SJCRH30 (cell line): ENCODE measurements at regions not wholly inside any gene's neighbourhood (a gene's known extent, or its start where the extent isn't known, plus 50 kb on each side); places are given as distances from the start of the nearest gene placed in this dataset.

Experiments used
- DNase-seq, 2 experiments: peaks; one replicate each; pipeline ENCODE4 v3.0.0-alpha.2; 2015 to 2020
- H3K27ac ChIP-seq: fragments of 250-450 bp; sonication (Bioruptor Pico); 2 replicates; pipeline ENCODE4 v1.5.1; 2020; ENCODE audit warnings: mild to moderate bottlenecking, moderate library complexity
- H3K27me3 ChIP-seq: fragments of 250-450 bp; sonication (Bioruptor Pico); 2 replicates; pipeline ENCODE4 v1.5.1; 2020; ENCODE audit warnings: mild to moderate bottlenecking, moderate library complexity
- H3K36me3 ChIP-seq: fragments of 250-450 bp; sonication (Bioruptor Pico); 2 replicates; pipeline ENCODE4 v1.5.1; 2020; ENCODE audit warnings: mild to moderate bottlenecking, moderate library complexity
- H3K4me1 ChIP-seq: fragments of 250-450 bp; sonication (Bioruptor Pico); 2 replicates; pipeline ENCODE4 v1.5.1; 2020; ENCODE audit warnings: mild to moderate bottlenecking, moderate library complexity
- H3K4me3 ChIP-seq: fragments of 250-450 bp; sonication (Bioruptor Pico); 2 replicates; pipeline ENCODE4 v1.5.1; 2020; ENCODE audit warnings: mild to moderate bottlenecking, moderate library complexity
- H3K9me3 ChIP-seq: fragments of 250-450 bp; sonication (Bioruptor Pico); replicated peaks from 2 replicates; pipeline ENCODE4 v1.5.1; 2020; ENCODE audit warnings: mild to moderate bottlenecking, moderate library complexity

GRCh38 chr4:117429061-117429460 lies 343.7 kb upstream of the TRAM1L1 start:
- H3K27me3 ChIP-seq = no peaks in the 10 kb centered on the region
- no peaks in the 10 kb centered on the region for H3K36me3 ChIP-seq
- DNase-seq = peak; percentile 12 to 26
- H3K4me1 ChIP-seq = no peaks in the 10 kb centered on the region; the same call in 1 of the 2 replicates
- no peak overlapping the region for H3K27ac ChIP-seq
- no peaks in the 10 kb centered on the region for H3K9me3 ChIP-seq
- H3K4me3 ChIP-seq = no peak overlapping the region

- H3K4me3 ChIP-seq = no peak overlapping the region
Observed at GRCh38 chr4:117429506-117429905, 344.1 kb upstream of the TRAM1L1 start.

GRCh38 chr4:117434424-117434823 lies 349.0 kb upstream of the TRAM1L1 start:
- Histone ChIP-seq H3K27ac (no peak overlapping the region), H3K4me3 (no peak overlapping the region), H3K9me3 (no peaks in the 10 kb centered on the region), H3K36me3 (no peaks in the 10 kb centered on the region), H3K27me3 (no peaks in the 10 kb centered on the region), H3K4me1 (no peaks in the 10 kb centered on the region)
- DNase-seq = no peak

More at GRCh38 chr4:117429506-117429905, 344.1 kb upstream of the TRAM1L1 start:
- Histone ChIP-seq H3K27ac (no peak overlapping the region), H3K27me3 (no peaks in the 10 kb centered on the region), H3K36me3 (no peaks in the 10 kb centered on the region), H3K4me1 (no peaks in the 10 kb centered on the region; the same call in 1 of the 2 replicates), H3K9me3 (no peaks in the 10 kb centered on the region)
- DNase-seq = no peak

- peak; percentile 43 to 66 for DNase-seq
- Histone ChIP-seq H3K4me3 (0 out of 2 replicates have a peak overlapping the region, but pooled peaks have one; percentile 8), H3K9me3 (no peaks in the 10 kb centered on the region), H3K27ac (no peak overlapping the region), H3K27me3 (no peaks in the 10 kb centered on the region), H3K4me1 (no peaks in the 10 kb centered on the region), H3K36me3 (no peaks in the 10 kb centered on the region)
Observed at GRCh38 chr4:117447925-117448324, 362.5 kb upstream of the TRAM1L1 start.

- Histone ChIP-seq H3K36me3 (no peaks in the 10 kb centered on the region), H3K27me3 (no peaks in the 10 kb centered on the region), H3K27ac (no peak overlapping the region), H3K4me3 (no peak overlapping the region), H3K9me3 (no peaks in the 10 kb centered on the region), H3K4me1 (no peaks in the 10 kb centered on the region)
- no peak for DNase-seq
Observed at GRCh38 chr4:117455088-117455487, 369.7 kb upstream of the TRAM1L1 start.

- Histone ChIP-seq H3K36me3 (no peaks in the 10 kb centered on the region), H3K9me3 (no peaks in the 10 kb centered on the region), H3K4me3 (no peak overlapping the region), H3K27ac (no peak overlapping the region), H3K27me3 (no peaks in the 10 kb centered on the region; the same call in 1 of the 2 replicates), H3K4me1 (no peaks in the 10 kb centered on the region)
- no peak for DNase-seq
Observed at GRCh38 chr4:117466388-117466787, 381.0 kb upstream of the TRAM1L1 start.

GRCh38 chr4:117467404-117467803 lies 382.0 kb upstream of the TRAM1L1 start:
- Histone ChIP-seq H3K4me1 (no peaks in the 10 kb centered on the region), H3K9me3 (no peaks in the 10 kb centered on the region), H3K36me3 (no peaks in the 10 kb centered on the region), H3K4me3 (no peak overlapping the region), H3K27ac (no peak overlapping the region), H3K27me3 (no peaks in the 10 kb centered on the region; the same call in 1 of the 2 replicates)
- no peak for DNase-seq

GRCh38 chr4:117474987-117475386 lies 389.6 kb upstream of the TRAM1L1 start:
- no peak for DNase-seq
- Histone ChIP-seq H3K27ac (no peak overlapping the region), H3K4me1 (no peaks in the 10 kb centered on the region), H3K36me3 (no peaks in the 10 kb centered on the region), H3K27me3 (no peaks in the 10 kb centered on the region), H3K9me3 (no peaks in the 10 kb centered on the region), H3K4me3 (no peak overlapping the region)

GRCh38 chr4:117477925-117478324 lies 392.5 kb upstream of the TRAM1L1 start:
- H3K9me3 ChIP-seq = no peaks in the 10 kb centered on the region
- no peak for DNase-seq
- H3K27me3 ChIP-seq = no peaks in the 10 kb centered on the region; the same call in 1 of the 2 replicates
- H3K4me1 ChIP-seq = no peaks in the 10 kb centered on the region
- no peak overlapping the region for H3K27ac ChIP-seq
- no peaks in the 10 kb centered on the region for H3K36me3 ChIP-seq
- H3K4me3 ChIP-seq = no peak overlapping the region

- H3K36me3 ChIP-seq = no peaks in the 10 kb centered on the region
- H3K27ac ChIP-seq = no peak overlapping the region
- no peaks in the 10 kb centered on the region for H3K9me3 ChIP-seq
- no peak overlapping the region for H3K4me3 ChIP-seq
- no peaks in the 10 kb centered on the region; the same call in 1 of the 2 replicates for H3K27me3 ChIP-seq
- no peak for DNase-seq
- no peaks in the 10 kb centered on the region for H3K4me1 ChIP-seq
Observed at GRCh38 chr4:117478702-117479101, 393.3 kb upstream of the TRAM1L1 start.

- Histone ChIP-seq H3K27ac (no peak overlapping the region), H3K9me3 (no peaks in the 10 kb centered on the region), H3K4me1 (no peaks in the 10 kb centered on the region), H3K4me3 (no peak overlapping the region), H3K36me3 (no peaks in the 10 kb centered on the region), H3K27me3 (peaks cover 3% of the 10 kb centered on the region; the same call in 1 of the 2 replicates)
- no peak for DNase-seq
Observed at GRCh38 chr4:117479673-117480072, 394.3 kb upstream of the TRAM1L1 start.

GRCh38 chr4:117481742-117482141 lies 396.4 kb upstream of the TRAM1L1 start:
- Histone ChIP-seq H3K27ac (no peak overlapping the region), H3K4me1 (no peaks in the 10 kb centered on the region), H3K27me3 (peaks cover 3% of the 10 kb centered on the region; the same call in 1 of the 2 replicates), H3K36me3 (no peaks in the 10 kb centered on the region), H3K4me3 (no peak overlapping the region), H3K9me3 (no peaks in the 10 kb centered on the region)
- no peak for DNase-seq

- Histone ChIP-seq H3K27ac (no peak overlapping the region), H3K4me1 (no peaks in the 10 kb centered on the region), H3K4me3 (no peak overlapping the region), H3K9me3 (no peaks in the 10 kb centered on the region), H3K27me3 (peaks cover 3% of the 10 kb centered on the region; the same call in 1 of the 2 replicates), H3K36me3 (no peaks in the 10 kb centered on the region)
- no peak for DNase-seq
Observed at GRCh38 chr4:117488692-117489091, 403.3 kb upstream of the TRAM1L1 start.

GRCh38 chr4:117489107-117489506 lies 403.7 kb upstream of the TRAM1L1 start:
- no peak overlapping the region for H3K4me3 ChIP-seq
- H3K4me1 ChIP-seq = no peaks in the 10 kb centered on the region
- peaks cover under 1% of the 10 kb centered on the region; the same call in 1 of the 2 replicates for H3K27me3 ChIP-seq
- DNase-seq = no peak
- H3K9me3 ChIP-seq = no peaks in the 10 kb centered on the region
- H3K27ac ChIP-seq = no peak overlapping the region
- H3K36me3 ChIP-seq = no peaks in the 10 kb centered on the region

- DNase-seq = no peak
- no peaks in the 10 kb centered on the region for H3K27me3 ChIP-seq
- no peaks in the 10 kb centered on the region for H3K4me1 ChIP-seq
- H3K27ac ChIP-seq = no peak overlapping the region
- H3K9me3 ChIP-seq = no peaks in the 10 kb centered on the region
- no peak overlapping the region for H3K4me3 ChIP-seq
- H3K36me3 ChIP-seq = no peaks in the 10 kb centered on the region
Observed at GRCh38 chr4:117491516-117491915, 406.1 kb upstream of the TRAM1L1 start.

GRCh38 chr4:117495802-117496201 lies 410.4 kb upstream of the TRAM1L1 start:
- Histone ChIP-seq H3K4me1 (no peaks in the 10 kb centered on the region), H3K27me3 (no peaks in the 10 kb centered on the region), H3K9me3 (no peaks in the 10 kb centered on the region), H3K27ac (no peak overlapping the region), H3K36me3 (no peaks in the 10 kb centered on the region), H3K4me3 (no peak overlapping the region)
- DNase-seq = no peak
